Caki2 (cell line): ENCODE measurements at regions not wholly inside any gene's neighbourhood (a gene's known extent, or its start where the extent isn't known, plus 50 kb on each side); places are given as distances from the start of the nearest gene placed in this dataset.

Source experiments
- DNase-seq: peaks from one replicate; pipeline ENCODE4 v3.0.0-alpha.2; 2015; ENCODE audit warnings: low read depth
- in situ Hi-C: cut with HindIII; loops from 2 replicates; pipeline ENCODE4 v1.10.0; 2016; ENCODE audit warnings: low sequenced_read_pairs, low pct_unique_long_range_greater_than_20kb, mixed read lengths

- in situ Hi-C loops, result no loop called here
These were observed 172.1 kb downstream of the TMX3 start for GRCh38 chr18:68542846-68543245.

GRCh38 chr18:68533641-68534040 lies 181.3 kb downstream of the TMX3 start:
- DNase-seq, result no peak
- in situ Hi-C loops, result no loop called here

More at GRCh38 chr18:68542846-68543245, 172.1 kb downstream of the TMX3 start:
- no peak for DNase-seq

- DNase-seq, result no peak
- in situ Hi-C loops, result no loop called here
These were observed 182.5 kb downstream of the TMX3 start for GRCh38 chr18:68532328-68532885.

GRCh38 chr18:68525091-68525490 lies 189.8 kb downstream of the TMX3 start:
- in situ Hi-C loops, result no loop called here
- no peak for DNase-seq

- in situ Hi-C loops, result no loop called here
- DNase-seq, result no peak
These were observed 194.4 kb downstream of the TMX3 start for GRCh38 chr18:68520406-68521075.

GRCh38 chr18:68519336-68519735 lies 195.6 kb downstream of the TMX3 start:
- DNase-seq, result no peak
- in situ Hi-C loops, result no loop called here

- no peak for DNase-seq
These were observed 205.0 kb downstream of the TMX3 start for GRCh38 chr18:68509902-68510301.

GRCh38 chr18:68507781-68508180 lies 207.1 kb downstream of the TMX3 start:
- no peak for DNase-seq
- in situ Hi-C loops, result no loop called here

More at GRCh38 chr18:68509902-68510301, 205.0 kb downstream of the TMX3 start:
- in situ Hi-C loops, result no loop called here

- in situ Hi-C loops, result no loop called here
- no peak for DNase-seq
These were observed 209.7 kb downstream of the TMX3 start for GRCh38 chr18:68505178-68505574.

- in situ Hi-C loops, result no loop called here
- DNase-seq, result no peak
These were observed 210.3 kb downstream of the TMX3 start for GRCh38 chr18:68504441-68505177.

GRCh38 chr18:68500556-68500955 lies 214.4 kb downstream of the TMX3 start:
- in situ Hi-C loops, result no loop called here
- DNase-seq, result no peak

- in situ Hi-C loops, result no loop called here
- DNase-seq, result no peak
These were observed 215.8 kb downstream of the TMX3 start for GRCh38 chr18:68499141-68499540.

- in situ Hi-C loops, result no loop called here
- DNase-seq, result no peak
These were observed 216.3 kb downstream of the TMX3 start for GRCh38 chr18:68498636-68499035.

- in situ Hi-C loops, result no loop called here
These were observed 216.7 kb downstream of the TMX3 start for GRCh38 chr18:68498185-68498584.

GRCh38 chr18:68494802-68495581 lies 219.9 kb downstream of the TMX3 start:
- in situ Hi-C loops, result no loop called here
- DNase-seq, result no peak

More at GRCh38 chr18:68498185-68498584, 216.7 kb downstream of the TMX3 start:
- no peak for DNase-seq

GRCh38 chr18:68489013-68489792 lies 225.7 kb downstream of the TMX3 start:
- no peak for DNase-seq
- in situ Hi-C loops, result no loop called here

GRCh38 chr18:68484241-68484640 lies 230.7 kb downstream of the TMX3 start:
- in situ Hi-C loops, result no loop called here
- DNase-seq, result no peak

- DNase-seq, result no peak
- in situ Hi-C loops, result no loop called here
These were observed 232.1 kb downstream of the TMX3 start for GRCh38 chr18:68482815-68483214.
